HEK293 (cell line): ENCODE measurements at regions not wholly inside any gene's neighbourhood (a gene's known extent, or its start where the extent isn't known, plus 50 kb on each side); places are given as distances from the start of the nearest gene placed in this dataset.
A peak's percentile ranks its signal among the peaks of the same experiment; 100 is the strongest.

Experiments
- CTCF ChIA-PET: fragments of 350-600 bp; formaldehyde crosslinking; extraction: SDS; loops from one replicate; lab custom pipeline; 2021; ENCODE audit warnings: antibody characterized with exemption; lab: Yijun Ruan, JAX
- POLR2A ChIA-PET: fragments of 300-600 bp; formaldehyde crosslinking; extraction: SDS; loops from one replicate; lab custom pipeline; 2020; ENCODE audit warnings: antibody characterized with exemption, inconsistent platforms; lab: Yijun Ruan, JAX
- H3K27ac ChIP-seq: fragments of 200-500 bp; sonication (Bioruptor generic); 2 replicates; pipeline ENCODE4 v1.5.1; 2014; ENCODE audit warnings: low read depth, low read length, control low read depth, inconsistent platforms; ENCODE audit errors: extremely low read depth
- H3K36me3 ChIP-seq, 2 experiments: fragments of 200-500 bp in 1 of 2; sonication (Bioruptor generic) in 1 of 2; 1 replicate in 1 of 2; 2 replicates in 1 of 2; pipeline ENCODE4 v1.5.1; 2014 to 2017; ENCODE audit warnings: inconsistent platforms in 2 of 2, low read length in 2 of 2; ENCODE audit not compliant: control insufficient read depth in 2 of 2, insufficient read depth in 1 of 2
- H3K4me1 ChIP-seq: fragments of 200-500 bp; sonication (Bioruptor generic); 2 replicates; pipeline ENCODE4 v1.5.1; 2014; ENCODE audit warnings: mild to moderate bottlenecking, low read length, inconsistent platforms; ENCODE audit not compliant: control insufficient read depth, insufficient read depth
- H3K4me3 ChIP-seq: 2 replicates; pipeline ENCODE4 v1.5.1; 2011; ENCODE audit warnings: low read depth, mild to moderate bottlenecking, control low read depth, low read length, moderate library complexity
- H3K9me3 ChIP-seq: fragments of 200-500 bp; sonication (Bioruptor generic); 2 replicates; pipeline ENCODE4 v1.5.1; 2014; ENCODE audit warnings: low read depth, low read length, inconsistent platforms; ENCODE audit not compliant: control insufficient read depth, insufficient read depth
- KLF7 ChIP-seq: fragments of 450-650 bp; formaldehyde crosslinking; IDR thresholded peaks from 2 replicates; pipeline ENCODE4 v1.5.1; 2016; ENCODE audit warnings: missing biosample characterization, missing genetic modification characterization, borderline replicate concordance
- OSR2 ChIP-seq: fragments of 450-650 bp; formaldehyde crosslinking; IDR thresholded peaks from 2 replicates; pipeline ENCODE4 v1.5.1; 2016; ENCODE audit warnings: missing biosample characterization, missing genetic modification characterization
- ZBTB17 ChIP-seq: fragments of 450-650 bp; formaldehyde crosslinking; IDR thresholded peaks from 2 replicates; pipeline ENCODE4 v1.5.1; 2016; ENCODE audit warnings: missing biosample characterization, missing genetic modification characterization
- ZBTB26 ChIP-seq: fragments of 450-650 bp; formaldehyde crosslinking; optimal IDR thresholded peaks from 2 replicates; pipeline ENCODE3; 2016; ENCODE audit warnings: missing biosample characterization, mild to moderate bottlenecking, missing genetic modification characterization
- ZFP37 ChIP-seq: fragments of 450-650 bp; formaldehyde crosslinking; IDR thresholded peaks from 2 replicates; pipeline ENCODE4 v1.5.1; 2016; ENCODE audit warnings: missing biosample characterization, missing genetic modification characterization
- ZIC2 ChIP-seq: fragments of 450-650 bp; formaldehyde crosslinking; IDR thresholded peaks from 2 replicates; pipeline ENCODE4 v1.5.1; 2016; ENCODE audit warnings: missing biosample characterization, missing genetic modification characterization
- ZNF19 ChIP-seq: fragments of 450-650 bp; formaldehyde crosslinking; IDR thresholded peaks from 2 replicates; pipeline ENCODE4; 2016; ENCODE audit warnings: missing biosample characterization, missing genetic modification characterization, low read depth
- ZNF24 ChIP-seq: fragments of 450-650 bp; formaldehyde crosslinking; IDR thresholded peaks from 2 replicates; pipeline ENCODE4 v1.5.1; 2016; ENCODE audit warnings: missing biosample characterization, missing genetic modification characterization
- ZNF26 ChIP-seq: fragments of 450-650 bp; formaldehyde crosslinking; IDR thresholded peaks from 2 replicates; pipeline ENCODE4 v1.5.1; 2016; ENCODE audit warnings: missing biosample characterization, missing genetic modification characterization
- ZNF266 ChIP-seq: fragments of 450-650 bp; formaldehyde crosslinking; IDR thresholded peaks from 2 replicates; pipeline ENCODE4 v1.5.1; 2016; ENCODE audit warnings: missing biosample characterization, missing genetic modification characterization, low read depth
- ZNF302 ChIP-seq: fragments of 450-650 bp; formaldehyde crosslinking; IDR thresholded peaks from 2 replicates; pipeline ENCODE4 v1.5.1; 2016; ENCODE audit warnings: missing biosample characterization, missing genetic modification characterization, low read depth
- ZNF350 ChIP-seq: fragments of 450-650 bp; formaldehyde crosslinking; IDR thresholded peaks from 2 replicates; pipeline ENCODE4 v1.5.0; 2017; ENCODE audit warnings: missing biosample characterization, mild to moderate bottlenecking, missing genetic modification characterization
- ZNF398 ChIP-seq: fragments of 450-650 bp; formaldehyde crosslinking; IDR thresholded peaks from 2 replicates; pipeline ENCODE4 v1.5.1; 2017; ENCODE audit warnings: missing biosample characterization, missing genetic modification characterization
- ZNF501 ChIP-seq: fragments of 450-650 bp; formaldehyde crosslinking; IDR thresholded peaks from 2 replicates; pipeline ENCODE4 v1.5.1; 2016; ENCODE audit warnings: missing biosample characterization, missing genetic modification characterization
- ZNF514 ChIP-seq: fragments of 450-650 bp; formaldehyde crosslinking; IDR thresholded peaks from 2 replicates; pipeline ENCODE4 v1.5.1; 2016; ENCODE audit warnings: missing biosample characterization, missing genetic modification characterization
- ZNF560 ChIP-seq: fragments of 450-650 bp; formaldehyde crosslinking; IDR thresholded peaks from 2 replicates; pipeline ENCODE4 v1.5.1; 2017; ENCODE audit warnings: missing biosample characterization, missing genetic modification characterization, borderline replicate concordance
- ZNF610 ChIP-seq: fragments of 450-650 bp; formaldehyde crosslinking; IDR thresholded peaks from 2 replicates; pipeline ENCODE4 v1.5.1; 2016; ENCODE audit warnings: missing biosample characterization, missing genetic modification characterization, borderline replicate concordance
- ZNF624 ChIP-seq: fragments of 450-650 bp; formaldehyde crosslinking; IDR thresholded peaks from 2 replicates; pipeline ENCODE4 v1.5.1; 2017; ENCODE audit warnings: missing biosample characterization, missing genetic modification characterization
- ZNF768 ChIP-seq: fragments of 450-650 bp; formaldehyde crosslinking; IDR thresholded peaks from 2 replicates; pipeline ENCODE4 v1.5.1; 2018; ENCODE audit warnings: missing biosample characterization, mild to moderate bottlenecking, missing genetic modification characterization
- ZSCAN18 ChIP-seq: fragments of 450-650 bp; formaldehyde crosslinking; IDR thresholded peaks from 2 replicates; pipeline ENCODE4 v1.5.1; 2016; ENCODE audit warnings: missing biosample characterization, missing genetic modification characterization
- ZSCAN30 ChIP-seq: fragments of 450-650 bp; IDR thresholded peaks from 2 replicates; pipeline ENCODE4 v1.5.1; 2018; ENCODE audit warnings: missing biosample characterization, mild to moderate bottlenecking, missing genetic modification characterization, moderate library complexity

- Histone ChIP-seq H3K27ac (no peak overlapping the region), H3K9me3 (no peaks in the 10 kb centered on the region), H3K36me3 (no peaks in the 10 kb centered on the region), H3K4me1 (no peaks in the 10 kb centered on the region)
- POLR2A ChIA-PET, result no interaction called here
- peak; percentile 39 for TF ChIP-seq ZIC2 (tag by site-specific recombination)
- no peak for TF ChIP-seq ZBTB17 (tag by site-specific recombination)
- TF ChIP-seq ZNF26 (tag by site-specific recombination), result no peak
- TF ChIP-seq, all 188 proteins: peak for 1
- no peak overlapping the region for H3K4me3 ChIP-seq
- CTCF ChIA-PET, result interaction anchor here (1.0 to 1.5 kb wide), 2 partner anchors 14 to 107 kb away, joined by 3 read pairs; no protein-coding TSS in a partner anchor
Observed at GRCh38 chr20:50295762-50296449, 105.3 kb downstream of the CEBPB start.

- Histone ChIP-seq H3K4me3 (no peak overlapping the region), H3K9me3 (no peaks in the 10 kb centered on the region), H3K27ac (no peak overlapping the region), H3K4me1 (no peaks in the 10 kb centered on the region), H3K36me3 (no peaks in the 10 kb centered on the region)
- POLR2A ChIA-PET, result no interaction called here
- CTCF ChIA-PET, result interaction anchor here (1.0 to 1.5 kb wide), 2 partner anchors 15 to 108 kb away, joined by 3 read pairs; no protein-coding TSS in a partner anchor
- no peak for TF ChIP-seq ZNF514 (tag by site-specific recombination)
- no peak for TF ChIP-seq ZSCAN18
- no peak for TF ChIP-seq ZNF560 (tag by site-specific recombination)
- no peak for TF ChIP-seq OSR2 (tag by site-specific recombination)
- no peak for TF ChIP-seq ZBTB26 (tag by site-specific recombination)
- no peak for TF ChIP-seq ZNF624 (tag by site-specific recombination)
- no peak for TF ChIP-seq ZNF26 (tag by site-specific recombination)
- TF ChIP-seq ZNF398 (tag by site-specific recombination), result no peak
- TF ChIP-seq ZNF24, result no peak
- no peak for TF ChIP-seq ZNF19 (tag by site-specific recombination)
- TF ChIP-seq ZNF350 (tag by site-specific recombination), result no peak
- no peak for TF ChIP-seq ZFP37 (tag by site-specific recombination)
- no peak for TF ChIP-seq ZNF610 (tag by site-specific recombination)
- no peak for TF ChIP-seq ZNF266
- no peak for TF ChIP-seq ZNF768 (tag by site-specific recombination)
- no peak for TF ChIP-seq ZNF501 (tag by site-specific recombination)
- no peak for TF ChIP-seq ZNF302 (tag by site-specific recombination)
- TF ChIP-seq KLF7 (tag by site-specific recombination), result no peak
- TF ChIP-seq ZSCAN30 (tag by site-specific recombination), result no peak
Observed at GRCh38 chr20:50296450-50297375, 106.1 kb downstream of the CEBPB start.
